ENCODE measurements at regions not wholly inside any gene's neighbourhood (a gene's known extent, or its start where the extent isn't known, plus 50 kb on each side); places are given as distances from the start of the nearest gene placed in this dataset.

DNA sequence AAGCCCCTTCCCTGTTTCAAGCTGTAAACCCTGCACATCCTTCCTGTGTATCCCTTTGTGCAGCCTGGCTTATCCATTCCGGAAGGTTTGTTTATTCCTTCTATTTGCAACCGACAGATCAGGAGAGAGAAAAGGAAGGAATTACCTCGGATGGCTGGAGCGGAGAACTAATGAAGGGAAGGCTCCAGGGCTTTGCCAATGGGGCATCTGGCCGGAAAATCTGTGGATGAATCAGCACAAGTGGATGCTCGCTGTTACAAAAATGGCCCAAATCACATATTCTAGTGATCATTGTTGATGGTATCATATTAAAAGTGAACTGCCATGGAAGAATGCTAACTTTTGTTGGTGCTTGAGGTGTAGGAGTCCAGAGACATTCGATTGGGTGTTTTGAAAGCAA is 97.1 kb downstream of the AQP4 start:
- peaks cover 0 to 4% of the 10 kb centered on the region in 2 donors for H3K9me3 ChIP-seq (ENCODE audit: control insufficient read depth in 2 of 2, low read length in 2 of 2)
- H3K36me3 ChIP-seq (ENCODE audit: control insufficient read depth in 2 of 2, insufficient read depth in 2 of 2, low read length in 2 of 2) = no peaks in the 10 kb centered on the region
- H3K27ac ChIP-seq (ENCODE audit: low read length) = no peak overlapping the region
- no peak overlapping the region for H3K9ac ChIP-seq (ENCODE audit: low read length in 2 of 2)
- H3K4me1 ChIP-seq (ENCODE audit: control insufficient read depth, insufficient read depth, low read length) = no peaks in the 10 kb centered on the region
- H3K27me3 ChIP-seq (ENCODE audit: control insufficient read depth in 1 of 2, insufficient read depth in 2 of 2, low read length in 2 of 2) = no peaks in the 10 kb centered on the region
- H3K4me3 ChIP-seq (ENCODE audit: low read length in 2 of 2) = no peak overlapping the region

DNA sequence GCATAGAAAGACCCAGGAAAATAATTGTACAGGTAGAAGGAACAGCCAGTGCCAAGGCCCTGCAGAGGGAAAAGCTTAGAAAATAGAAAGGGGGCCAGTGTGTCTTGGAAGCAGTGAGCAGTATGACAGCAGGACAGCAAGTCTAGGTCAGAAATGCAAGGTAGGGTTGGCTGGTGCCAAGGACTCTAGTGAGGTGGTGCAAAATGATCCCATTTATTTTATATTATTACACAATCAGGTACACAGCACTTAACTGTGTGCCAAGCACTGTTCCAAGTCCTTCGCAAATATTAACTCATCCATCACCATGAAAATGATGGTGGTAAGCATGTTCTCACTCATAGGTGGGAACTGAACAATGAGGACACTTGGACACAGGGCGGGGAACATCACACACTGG is 100.0 kb downstream of the AQP4 start:
- Histone ChIP-seq H3K9me3 (ENCODE audit: control insufficient read depth in 2 of 2, low read length in 2 of 2) (peaks cover 0 to 4% of the 10 kb centered on the region in 2 donors), H3K27ac (ENCODE audit: low read length) (no peak overlapping the region), H3K4me1 (ENCODE audit: control insufficient read depth, insufficient read depth, low read length) (no peaks in the 10 kb centered on the region), H3K27me3 (ENCODE audit: control insufficient read depth in 1 of 2, insufficient read depth in 2 of 2, low read length in 2 of 2) (peaks cover 0 to 2% of the 10 kb centered on the region in 2 donors), H3K9ac (ENCODE audit: low read length in 2 of 2) (no peak overlapping the region), H3K4me3 (ENCODE audit: low read length in 2 of 2) (no peak overlapping the region), H3K36me3 (ENCODE audit: control insufficient read depth in 2 of 2, insufficient read depth in 2 of 2, low read length in 2 of 2) (no peaks in the 10 kb centered on the region)

DNA sequence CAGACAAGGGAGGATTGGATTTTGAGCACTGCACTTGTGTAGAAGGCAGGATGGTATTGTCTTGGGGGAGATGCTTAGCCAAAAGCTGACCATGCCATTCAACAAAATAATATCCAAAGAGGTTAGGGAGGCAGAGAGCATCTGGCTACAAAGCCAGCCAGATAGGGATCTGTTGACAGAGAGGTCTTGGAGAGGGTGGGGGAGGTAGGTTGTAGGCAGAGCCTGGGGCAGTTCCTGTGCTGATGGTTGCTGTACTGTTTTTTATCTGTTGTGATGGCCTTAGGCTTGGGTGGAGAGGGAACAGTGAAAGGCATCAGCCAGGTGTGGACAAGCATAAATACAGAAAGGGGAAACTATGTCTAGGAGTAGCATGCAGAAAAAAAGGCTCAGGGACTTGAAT is 100.9 kb downstream of the AQP4 start:
- Histone ChIP-seq H3K9ac (ENCODE audit: low read length in 2 of 2) (no peak overlapping the region), H3K27ac (ENCODE audit: low read length) (no peak overlapping the region), H3K36me3 (ENCODE audit: control insufficient read depth in 2 of 2, insufficient read depth in 2 of 2, low read length in 2 of 2) (no peaks in the 10 kb centered on the region), H3K9me3 (ENCODE audit: control insufficient read depth in 2 of 2, low read length in 2 of 2) (peaks cover 0 to 4% of the 10 kb centered on the region in 2 donors), H3K4me1 (ENCODE audit: control insufficient read depth, insufficient read depth, low read length) (no peaks in the 10 kb centered on the region), H3K4me3 (ENCODE audit: low read length in 2 of 2) (no peak overlapping the region), H3K27me3 (ENCODE audit: control insufficient read depth in 1 of 2, insufficient read depth in 2 of 2, low read length in 2 of 2) (peaks cover 0 to 2% of the 10 kb centered on the region in 2 donors)

DNA sequence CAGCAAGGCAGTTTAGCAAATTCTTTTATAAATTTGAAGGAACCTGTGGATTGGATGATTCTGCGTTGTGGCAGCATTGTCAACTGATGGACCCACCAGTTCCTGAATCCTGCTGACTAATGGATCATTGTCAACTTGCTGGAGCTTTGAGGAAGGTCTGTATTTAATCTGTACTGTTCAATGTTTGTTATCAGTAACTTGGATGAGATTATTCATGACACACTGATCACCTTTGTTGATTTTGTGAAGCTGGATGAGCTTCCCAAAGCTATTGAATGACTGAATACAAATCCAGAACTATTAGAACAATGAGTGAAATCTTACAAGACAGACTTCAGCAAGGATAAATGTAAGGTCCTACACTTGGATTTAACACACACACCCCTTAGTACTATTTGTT is 101.3 kb downstream of the AQP4 start:
- H3K27ac ChIP-seq (ENCODE audit: low read length) = no peak overlapping the region
- H3K36me3 ChIP-seq (ENCODE audit: control insufficient read depth in 2 of 2, insufficient read depth in 2 of 2, low read length in 2 of 2) = no peaks in the 10 kb centered on the region
- no peak overlapping the region for H3K9ac ChIP-seq (ENCODE audit: low read length in 2 of 2)
- peaks cover 0 to 2% of the 10 kb centered on the region in 2 donors for H3K27me3 ChIP-seq (ENCODE audit: control insufficient read depth in 1 of 2, insufficient read depth in 2 of 2, low read length in 2 of 2)
- H3K4me3 ChIP-seq (ENCODE audit: low read length in 2 of 2) = no peak overlapping the region
- H3K9me3 ChIP-seq (ENCODE audit: control insufficient read depth in 2 of 2, low read length in 2 of 2) = peaks cover 0 to 4% of the 10 kb centered on the region in 2 donors
- no peaks in the 10 kb centered on the region for H3K4me1 ChIP-seq (ENCODE audit: control insufficient read depth, insufficient read depth, low read length)

DNA sequence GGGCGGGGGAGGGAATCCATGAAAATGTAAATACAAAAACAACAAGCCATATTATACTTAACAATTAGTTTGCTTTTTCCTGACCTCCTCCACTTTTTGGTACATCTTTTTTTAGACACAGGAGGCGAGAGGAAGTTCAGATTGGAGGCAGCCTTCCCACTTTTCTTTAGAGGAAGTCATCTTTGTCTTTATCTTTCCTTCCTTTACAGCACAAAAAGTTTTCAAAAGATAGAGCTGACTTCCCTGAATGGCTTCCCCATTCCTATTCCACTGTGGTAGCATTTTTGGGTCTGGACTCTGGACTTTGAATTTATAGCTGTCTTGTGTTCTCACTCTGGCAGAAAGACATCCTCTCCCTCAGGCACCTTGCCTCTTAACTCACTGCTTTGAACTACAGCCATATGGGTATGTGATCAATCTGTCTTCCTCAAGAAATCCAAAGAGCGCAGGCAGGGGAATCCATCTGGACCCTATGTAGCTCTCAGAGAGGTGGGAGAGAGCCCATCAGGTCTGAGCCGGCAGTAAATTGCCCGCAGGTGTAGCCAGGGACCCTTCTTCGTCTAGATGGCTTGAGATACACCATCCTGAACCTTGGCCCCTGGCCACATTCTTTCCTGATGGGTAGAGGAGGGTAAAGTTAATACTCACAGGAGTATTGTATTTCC is 101.9 kb downstream of the AQP4 start:
- Histone ChIP-seq H3K9me3 (ENCODE audit: control insufficient read depth in 2 of 2, low read length in 2 of 2) (peaks cover 0 to 4% of the 10 kb centered on the region in 2 donors), H3K27ac (ENCODE audit: low read length) (no peak overlapping the region), H3K9ac (ENCODE audit: low read length in 2 of 2) (no peak overlapping the region), H3K4me1 (ENCODE audit: control insufficient read depth, insufficient read depth, low read length) (no peaks in the 10 kb centered on the region), H3K4me3 (ENCODE audit: low read length in 2 of 2) (no peak overlapping the region), H3K27me3 (ENCODE audit: control insufficient read depth in 1 of 2, insufficient read depth in 2 of 2, low read length in 2 of 2) (peaks cover 0 to 2% of the 10 kb centered on the region in 2 donors), H3K36me3 (ENCODE audit: control insufficient read depth in 2 of 2, insufficient read depth in 2 of 2, low read length in 2 of 2) (no peaks in the 10 kb centered on the region)

DNA sequence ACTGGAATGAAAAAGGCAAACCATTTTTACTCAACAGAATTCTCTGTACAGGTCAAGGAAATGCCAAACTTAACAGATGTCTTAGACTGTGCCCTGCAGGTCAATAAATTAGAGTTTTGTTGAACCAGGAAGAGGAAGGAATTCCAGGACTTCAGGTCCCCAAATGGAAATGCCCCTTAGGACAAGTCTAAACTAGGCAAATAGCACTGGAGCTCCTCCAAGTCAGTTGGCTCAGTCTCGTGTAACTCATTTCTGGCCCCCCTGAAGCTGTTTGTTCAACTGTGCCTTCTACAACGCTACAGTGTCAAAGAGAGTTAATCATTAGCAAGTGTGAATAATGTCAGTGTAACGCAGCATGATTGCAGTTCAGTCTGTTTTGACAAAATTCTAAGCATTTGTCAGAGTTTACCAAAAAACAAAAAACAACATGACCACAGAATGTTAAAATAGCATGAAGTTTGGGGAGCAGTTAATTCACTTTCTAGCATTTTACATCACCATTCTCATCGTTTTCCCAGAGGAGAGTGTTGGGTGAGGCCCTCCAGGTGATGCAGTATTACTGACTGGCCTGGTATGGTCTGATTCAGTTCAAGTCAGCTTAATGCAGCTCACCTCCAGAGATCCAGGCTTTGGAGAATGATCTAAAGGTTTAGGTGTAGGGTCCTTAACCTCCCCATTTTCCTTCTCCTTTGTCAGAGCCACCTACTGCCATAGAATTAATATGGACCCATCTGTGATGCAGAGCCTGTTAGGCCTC is 108.1 kb downstream of the AQP4 start:
- no peak overlapping the region for H3K27ac ChIP-seq (ENCODE audit: low read length)
- no peaks in the 10 kb centered on the region for H3K36me3 ChIP-seq (ENCODE audit: control insufficient read depth in 2 of 2, insufficient read depth in 2 of 2, low read length in 2 of 2)
- H3K4me1 ChIP-seq (ENCODE audit: control insufficient read depth, insufficient read depth, low read length) = no peaks in the 10 kb centered on the region
- H3K9me3 ChIP-seq (ENCODE audit: control insufficient read depth in 2 of 2, low read length in 2 of 2) = no peaks in the 10 kb centered on the region
- H3K4me3 ChIP-seq (ENCODE audit: low read length in 2 of 2) = no peak overlapping the region
- H3K9ac ChIP-seq (ENCODE audit: low read length in 2 of 2) = no peak overlapping the region
- H3K27me3 ChIP-seq (ENCODE audit: control insufficient read depth in 1 of 2, insufficient read depth in 2 of 2, low read length in 2 of 2) = peaks cover 0 to 2% of the 10 kb centered on the region in 2 donors

DNA sequence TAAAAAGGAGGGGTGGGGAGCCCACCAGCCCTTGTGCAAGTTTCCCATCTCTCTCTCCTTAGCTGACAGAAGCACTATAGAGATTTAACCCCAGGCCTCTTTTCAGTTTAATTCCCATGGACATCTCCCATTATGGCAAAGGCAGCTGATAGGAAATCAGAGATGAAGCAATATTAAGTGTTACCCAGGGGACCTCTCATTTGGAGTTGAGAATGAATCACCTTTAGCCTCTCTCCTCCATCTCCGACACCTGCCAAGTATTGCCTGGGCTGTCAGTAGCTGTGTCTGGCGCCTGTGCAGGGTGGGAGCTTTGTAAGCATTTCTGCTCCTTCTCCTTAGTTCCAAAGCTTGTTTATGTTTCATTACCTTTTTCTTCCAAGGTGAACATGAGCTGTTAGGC is 109.0 kb downstream of the AQP4 start:
- no peaks in the 10 kb centered on the region for H3K4me1 ChIP-seq (ENCODE audit: control insufficient read depth, insufficient read depth, low read length)
- no peaks in the 10 kb centered on the region for H3K9me3 ChIP-seq (ENCODE audit: control insufficient read depth in 2 of 2, low read length in 2 of 2)
- no peak overlapping the region for H3K4me3 ChIP-seq (ENCODE audit: low read length in 2 of 2)
- H3K36me3 ChIP-seq (ENCODE audit: control insufficient read depth in 2 of 2, insufficient read depth in 2 of 2, low read length in 2 of 2) = no peaks in the 10 kb centered on the region
- no peak overlapping the region for H3K27ac ChIP-seq (ENCODE audit: low read length)
- peaks cover 0 to 2% of the 10 kb centered on the region in 2 donors for H3K27me3 ChIP-seq (ENCODE audit: control insufficient read depth in 1 of 2, insufficient read depth in 2 of 2, low read length in 2 of 2)
- no peak overlapping the region for H3K9ac ChIP-seq (ENCODE audit: low read length in 2 of 2)

DNA sequence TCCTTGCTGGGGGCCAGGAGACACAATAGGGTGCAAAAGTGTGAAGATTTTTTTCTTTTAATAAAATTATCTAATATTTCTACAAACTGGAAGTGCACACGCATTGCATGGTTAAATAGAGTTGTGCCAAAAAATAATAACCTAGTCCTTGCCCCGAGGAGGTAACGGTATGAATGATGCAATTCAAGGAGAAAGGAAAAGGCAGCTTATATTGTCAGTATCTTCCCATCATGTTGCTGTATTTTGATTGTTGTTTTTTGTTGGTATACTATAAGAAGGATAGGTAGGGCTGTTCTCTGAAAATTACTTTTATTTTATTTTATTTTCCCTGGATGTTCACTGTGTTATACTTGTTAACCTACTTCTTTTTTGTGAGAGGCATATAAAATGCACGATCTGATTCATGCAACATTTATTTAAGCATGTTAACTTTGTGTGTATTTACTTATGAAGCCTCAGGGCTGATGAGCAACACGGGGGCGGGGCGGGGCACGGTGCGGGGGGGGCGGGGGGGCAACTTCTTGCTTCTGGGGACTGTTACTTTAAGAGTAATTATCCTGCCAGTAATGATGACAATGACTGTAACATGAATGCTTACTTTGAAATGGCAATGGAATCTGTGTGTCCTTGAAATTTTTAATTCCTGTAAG is 118.6 kb downstream of the AQP4 start:
- no peak overlapping the region for H3K9ac ChIP-seq (ENCODE audit: low read length in 2 of 2)
- H3K9me3 ChIP-seq (ENCODE audit: control insufficient read depth in 2 of 2, low read length in 2 of 2) = no peaks in the 10 kb centered on the region
- H3K4me1 ChIP-seq (ENCODE audit: control insufficient read depth, insufficient read depth, low read length) = no peaks in the 10 kb centered on the region
- H3K4me3 ChIP-seq (ENCODE audit: low read length in 2 of 2) = no peak overlapping the region
- no peak overlapping the region for H3K27ac ChIP-seq (ENCODE audit: low read length)
- no peaks in the 10 kb centered on the region for H3K36me3 ChIP-seq (ENCODE audit: control insufficient read depth in 2 of 2, insufficient read depth in 2 of 2, low read length in 2 of 2)
- H3K27me3 ChIP-seq (ENCODE audit: control insufficient read depth in 1 of 2, insufficient read depth in 2 of 2, low read length in 2 of 2) = no peaks in the 10 kb centered on the region

DNA sequence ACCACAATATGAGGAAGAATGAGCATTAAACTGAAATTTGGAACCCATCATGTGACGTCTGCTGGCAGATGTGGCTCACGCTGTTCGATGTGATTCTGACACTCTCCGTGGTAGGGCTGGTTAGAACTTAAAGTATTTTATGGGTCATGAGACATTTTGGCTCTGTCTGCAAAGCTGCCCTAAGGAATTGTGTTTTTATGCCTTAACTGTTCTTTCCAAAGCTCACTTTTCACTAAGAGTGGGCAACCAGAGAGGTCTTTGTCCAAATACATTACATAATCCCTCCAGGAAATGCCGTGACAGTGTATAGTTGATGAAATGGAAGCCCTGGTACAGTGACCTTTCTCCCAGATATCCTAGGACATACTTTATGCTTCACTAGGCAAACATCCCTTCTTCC is 119.1 kb downstream of the AQP4 start:
- no peaks in the 10 kb centered on the region for H3K9me3 ChIP-seq (ENCODE audit: control insufficient read depth in 2 of 2, low read length in 2 of 2)
- H3K9ac ChIP-seq (ENCODE audit: low read length in 2 of 2) = no peak overlapping the region
- H3K27ac ChIP-seq (ENCODE audit: low read length) = no peak overlapping the region
- no peaks in the 10 kb centered on the region for H3K4me1 ChIP-seq (ENCODE audit: control insufficient read depth, insufficient read depth, low read length)
- H3K36me3 ChIP-seq (ENCODE audit: control insufficient read depth in 2 of 2, insufficient read depth in 2 of 2, low read length in 2 of 2) = no peaks in the 10 kb centered on the region
- no peaks in the 10 kb centered on the region for H3K27me3 ChIP-seq (ENCODE audit: control insufficient read depth in 1 of 2, insufficient read depth in 2 of 2, low read length in 2 of 2)
- no peak overlapping the region for H3K4me3 ChIP-seq (ENCODE audit: low read length in 2 of 2)

DNA sequence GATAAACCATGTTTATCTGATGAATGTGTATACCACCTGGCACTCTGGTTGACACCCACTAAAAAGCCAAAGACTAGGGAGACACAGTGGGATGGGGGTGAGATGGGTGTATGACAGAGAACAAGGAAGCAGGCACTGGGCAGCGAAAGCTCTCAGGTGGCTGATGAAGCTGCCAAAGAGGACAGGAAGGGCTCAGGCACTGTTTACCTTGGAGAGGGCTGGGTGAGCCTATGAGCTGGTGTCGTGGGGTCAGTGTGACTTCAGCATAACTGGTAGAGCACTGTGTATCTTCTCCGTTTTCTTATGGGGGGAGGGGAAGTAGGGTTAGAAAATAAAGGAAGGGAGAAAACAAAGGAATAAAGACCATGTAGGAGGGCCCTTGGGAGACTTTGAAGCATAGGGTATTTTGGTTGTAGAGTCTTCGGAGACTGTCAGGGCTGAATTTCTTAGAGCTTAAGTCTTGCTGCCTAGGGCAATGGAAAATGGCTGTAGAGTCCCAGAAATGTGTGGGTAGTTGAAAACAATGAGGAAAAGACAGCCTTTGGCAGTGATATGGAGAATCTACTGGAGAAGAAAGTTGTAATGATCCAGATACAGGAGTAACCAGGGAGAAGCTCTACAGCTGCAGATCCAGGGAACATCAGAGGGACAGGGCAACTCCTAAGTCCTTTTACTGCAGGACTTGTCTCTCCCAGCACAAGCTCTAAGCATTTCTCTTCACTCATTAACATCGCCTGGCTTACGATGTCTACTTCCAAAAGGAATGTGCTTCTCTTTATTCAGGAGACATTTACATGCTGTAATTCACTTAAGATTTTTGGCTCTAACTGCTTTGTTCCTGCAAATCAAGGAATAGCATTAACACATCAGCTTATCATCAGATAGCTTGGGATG is 120.0 kb downstream of the AQP4 start:
- no peak overlapping the region for H3K27ac ChIP-seq (ENCODE audit: low read length)
- no peak overlapping the region for H3K9ac ChIP-seq (ENCODE audit: low read length in 2 of 2)
- H3K4me1 ChIP-seq (ENCODE audit: control insufficient read depth, insufficient read depth, low read length) = no peaks in the 10 kb centered on the region
- no peaks in the 10 kb centered on the region for H3K9me3 ChIP-seq (ENCODE audit: control insufficient read depth in 2 of 2, low read length in 2 of 2)
- no peak overlapping the region for H3K4me3 ChIP-seq (ENCODE audit: low read length in 2 of 2)
- H3K36me3 ChIP-seq (ENCODE audit: control insufficient read depth in 2 of 2, insufficient read depth in 2 of 2, low read length in 2 of 2) = no peaks in the 10 kb centered on the region
- no peaks in the 10 kb centered on the region for H3K27me3 ChIP-seq (ENCODE audit: control insufficient read depth in 1 of 2, insufficient read depth in 2 of 2, low read length in 2 of 2)

Data from stomach smooth muscle (tissue), 2 donors.